ENCODE measurements at regions not wholly inside any gene's neighbourhood (a gene's known extent, or its start where the extent isn't known, plus 50 kb on each side); places are given as distances from the start of the nearest gene placed in this dataset.

DNA sequence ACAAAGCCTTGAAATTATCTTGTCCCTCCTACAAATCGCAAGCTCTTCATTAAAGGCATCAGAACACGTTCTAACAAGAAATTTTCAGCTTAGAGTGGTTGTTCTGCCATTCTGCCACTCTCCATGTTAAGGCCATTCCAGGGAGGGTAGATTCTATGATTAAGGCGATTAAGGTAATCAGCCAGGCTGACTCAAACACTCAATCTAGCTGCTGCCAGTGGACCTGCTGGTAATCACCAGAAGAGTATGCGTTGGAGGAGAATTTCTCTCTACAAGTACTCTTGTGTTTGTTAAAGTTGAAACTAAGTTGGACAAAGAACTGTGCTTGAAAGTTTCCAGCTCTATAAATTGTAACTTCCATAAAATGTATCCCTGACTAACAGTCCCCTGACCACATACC is 149.2 kb upstream of the COL1A2 start:
- POLR2A ChIA-PET, result no interaction called here
- TF ChIP-seq TARDBP (IDR thresholded peaks at IDR 0.05), result no peak
- no peak for TF ChIP-seq FOXM1 (IDR thresholded peaks at IDR 0.05; ENCODE audit: borderline replicate concordance)
- TF ChIP-seq CTBP1 (IDR thresholded peaks at IDR 0.05; ENCODE audit: borderline replicate concordance), result no peak
- no peak for TF ChIP-seq LEF1 (IDR thresholded peaks at IDR 0.05; ENCODE audit: borderline replicate concordance)
- no peak for TF ChIP-seq PKNOX1 (IDR thresholded peaks at IDR 0.05)
- no peak for TF ChIP-seq SP1 (IDR thresholded peaks at IDR 0.05)
- no peak for TF ChIP-seq ARNT (IDR thresholded peaks at IDR 0.05)
- TF ChIP-seq FOXK2 (IDR thresholded peaks at IDR 0.05), result no peak
- no peak for TF ChIP-seq BHLHE40 (IDR thresholded peaks at IDR 0.05; ENCODE audit: borderline replicate concordance)
- no peak for TF ChIP-seq FOXA1 (IDR thresholded peaks at IDR 0.05)
- no peak for TF ChIP-seq ELF4 (IDR thresholded peaks at IDR 0.05)
- no peak for TF ChIP-seq L3MBTL2 (conservative IDR thresholded peaks at IDR 0.05)
- no peak for TF ChIP-seq NFRKB (IDR thresholded peaks at IDR 0.05)
- no peak for TF ChIP-seq HDGF (IDR thresholded peaks at IDR 0.05; ENCODE audit: borderline replicate concordance)
- no peak for TF ChIP-seq SUZ12 (IDR thresholded peaks at IDR 0.05)
- CTCF ChIA-PET, result interaction anchor here (0.6 kb wide), 1 partner anchor 355 kb away, joined by 3 read pairs; the partner anchor contains the start of gene TFPI2
- no peak for DNase-seq (ENCODE audit: extremely low spot score)

DNA sequence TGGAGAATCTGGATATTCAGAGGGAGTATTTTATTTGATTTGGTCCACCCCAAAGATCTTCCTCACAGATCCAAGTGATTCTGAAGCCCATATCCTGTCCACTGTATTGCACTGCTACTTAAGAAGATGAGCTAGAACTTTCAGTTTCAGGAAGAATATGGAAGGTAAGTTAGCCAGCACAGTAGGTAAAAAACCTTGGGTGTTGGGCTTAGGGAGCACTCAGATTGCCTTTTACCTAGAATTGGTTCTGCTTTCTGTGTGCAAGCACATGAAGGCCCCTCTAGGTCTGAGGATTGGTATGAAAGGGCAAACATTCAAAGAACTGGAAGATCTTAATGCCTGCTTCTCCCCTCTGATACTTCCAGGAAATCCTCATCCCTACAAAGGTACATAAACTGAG is 146.7 kb upstream of the COL1A2 start:
- ChIA-PET POLR2A (no interaction called here), CTCF (no interaction called here)
- no peak for DNase-seq (ENCODE audit: extremely low spot score)
- TF ChIP-seq L3MBTL2 (conservative IDR thresholded peaks at IDR 0.05) (no peak), ARNT (IDR thresholded peaks at IDR 0.05) (no peak), FOXA1 (IDR thresholded peaks at IDR 0.05) (no peak), TARDBP (IDR thresholded peaks at IDR 0.05) (no peak), LEF1 (IDR thresholded peaks at IDR 0.05; ENCODE audit: borderline replicate concordance) (no peak), HDGF (IDR thresholded peaks at IDR 0.05; ENCODE audit: borderline replicate concordance) (no peak), FOXK2 (IDR thresholded peaks at IDR 0.05) (no peak), BHLHE40 (IDR thresholded peaks at IDR 0.05; ENCODE audit: borderline replicate concordance) (no peak), PKNOX1 (IDR thresholded peaks at IDR 0.05) (no peak), ELF4 (IDR thresholded peaks at IDR 0.05) (no peak), FOXM1 (IDR thresholded peaks at IDR 0.05; ENCODE audit: borderline replicate concordance) (no peak), NFRKB (IDR thresholded peaks at IDR 0.05) (no peak), SUZ12 (IDR thresholded peaks at IDR 0.05) (no peak), ZNF384 (IDR thresholded peaks at IDR 0.05) (no peak)

- ChIA-PET CTCF (no interaction called here), POLR2A (no interaction called here)
- no peak for TF ChIP-seq PKNOX1 (IDR thresholded peaks at IDR 0.05)
- TF ChIP-seq ZNF384 (IDR thresholded peaks at IDR 0.05), result no peak
- TF ChIP-seq SUZ12 (IDR thresholded peaks at IDR 0.05), result no peak
- no peak for TF ChIP-seq LEF1 (IDR thresholded peaks at IDR 0.05; ENCODE audit: borderline replicate concordance)
- DNase-seq (ENCODE audit: extremely low spot score), result no peak
These were observed 145.1 kb upstream of the COL1A2 start for GRCh38 chr7:94249631-94250030.

DNA sequence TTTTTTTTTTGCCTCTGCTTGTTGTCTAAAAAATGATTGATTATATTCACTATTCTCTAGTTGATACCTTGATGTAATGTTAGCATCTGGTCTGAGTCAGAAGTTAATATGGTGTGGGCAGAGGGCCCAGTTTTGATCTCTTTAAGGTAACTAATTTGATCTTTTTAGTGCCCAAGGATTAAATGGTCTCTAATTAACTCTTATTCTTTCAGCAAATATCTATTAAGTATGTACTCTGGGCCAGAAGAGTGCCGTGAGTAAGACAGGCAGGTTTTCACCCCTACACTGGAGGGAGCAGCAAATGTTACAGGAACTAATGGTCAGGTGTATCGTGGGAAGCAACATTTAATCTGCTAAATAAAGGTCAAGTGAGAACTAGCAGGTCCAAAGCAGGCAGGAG is 144.6 kb upstream of the COL1A2 start:
- ChIA-PET CTCF (no interaction called here), POLR2A (no interaction called here)
- TF ChIP-seq ARNT (IDR thresholded peaks at IDR 0.05), result no peak
- TF ChIP-seq CTBP1 (IDR thresholded peaks at IDR 0.05; ENCODE audit: borderline replicate concordance), result no peak
- no peak for TF ChIP-seq FOXK2 (IDR thresholded peaks at IDR 0.05)
- TF ChIP-seq FOXM1 (IDR thresholded peaks at IDR 0.05; ENCODE audit: borderline replicate concordance), result no peak
- TF ChIP-seq SUZ12 (IDR thresholded peaks at IDR 0.05), result no peak
- no peak for TF ChIP-seq TARDBP (IDR thresholded peaks at IDR 0.05)
- no peak for TF ChIP-seq SP1 (IDR thresholded peaks at IDR 0.05)
- no peak for TF ChIP-seq NFRKB (IDR thresholded peaks at IDR 0.05)
- TF ChIP-seq FOXA1 (IDR thresholded peaks at IDR 0.05), result no peak
- DNase-seq (ENCODE audit: extremely low spot score), result no peak

GRCh38 chr7:94250987-94251386 is 143.7 kb upstream of the COL1A2 start:
- ChIA-PET CTCF (no interaction called here), POLR2A (no interaction called here)
- TF ChIP-seq FOXM1 (IDR thresholded peaks at IDR 0.05; ENCODE audit: borderline replicate concordance) (no peak), CTBP1 (IDR thresholded peaks at IDR 0.05; ENCODE audit: borderline replicate concordance) (no peak), LEF1 (IDR thresholded peaks at IDR 0.05; ENCODE audit: borderline replicate concordance) (no peak), PKNOX1 (IDR thresholded peaks at IDR 0.05) (no peak), SP1 (IDR thresholded peaks at IDR 0.05) (no peak), BHLHE40 (IDR thresholded peaks at IDR 0.05; ENCODE audit: borderline replicate concordance) (no peak), FOXK2 (IDR thresholded peaks at IDR 0.05) (no peak), NFRKB (IDR thresholded peaks at IDR 0.05) (no peak), ZNF384 (IDR thresholded peaks at IDR 0.05) (no peak), TARDBP (IDR thresholded peaks at IDR 0.05) (no peak), ARNT (IDR thresholded peaks at IDR 0.05) (no peak), L3MBTL2 (conservative IDR thresholded peaks at IDR 0.05) (no peak), HDGF (IDR thresholded peaks at IDR 0.05; ENCODE audit: borderline replicate concordance) (no peak), ELF4 (IDR thresholded peaks at IDR 0.05) (no peak), SUZ12 (IDR thresholded peaks at IDR 0.05) (no peak), FOXA1 (IDR thresholded peaks at IDR 0.05) (no peak)
- no peak for DNase-seq (ENCODE audit: extremely low spot score)

- ChIA-PET CTCF (interaction anchor here (0.7 kb wide), 1 partner anchor 706 kb away, joined by 3 read pairs; no protein-coding TSS in a partner anchor), POLR2A (no interaction called here)
- no peak for TF ChIP-seq CTBP1 (IDR thresholded peaks at IDR 0.05; ENCODE audit: borderline replicate concordance)
- TF ChIP-seq LEF1 (IDR thresholded peaks at IDR 0.05; ENCODE audit: borderline replicate concordance), result no peak
- no peak for TF ChIP-seq SP1 (IDR thresholded peaks at IDR 0.05)
- no peak for TF ChIP-seq ARNT (IDR thresholded peaks at IDR 0.05)
- TF ChIP-seq HDGF (IDR thresholded peaks at IDR 0.05; ENCODE audit: borderline replicate concordance), result no peak
- TF ChIP-seq ZNF384 (IDR thresholded peaks at IDR 0.05), result no peak
- TF ChIP-seq NFRKB (IDR thresholded peaks at IDR 0.05), result no peak
- no peak for TF ChIP-seq ELF4 (IDR thresholded peaks at IDR 0.05)
- no peak for TF ChIP-seq L3MBTL2 (conservative IDR thresholded peaks at IDR 0.05)
- no peak for TF ChIP-seq SUZ12 (IDR thresholded peaks at IDR 0.05)
- TF ChIP-seq PKNOX1 (IDR thresholded peaks at IDR 0.05), result no peak
- no peak for TF ChIP-seq TARDBP (IDR thresholded peaks at IDR 0.05)
- no peak for TF ChIP-seq FOXA1 (IDR thresholded peaks at IDR 0.05)
- no peak for TF ChIP-seq FOXM1 (IDR thresholded peaks at IDR 0.05; ENCODE audit: borderline replicate concordance)
- TF ChIP-seq BHLHE40 (IDR thresholded peaks at IDR 0.05; ENCODE audit: borderline replicate concordance), result no peak
- no peak for TF ChIP-seq FOXK2 (IDR thresholded peaks at IDR 0.05)
- no peak for DNase-seq (ENCODE audit: extremely low spot score)
These were observed 142.6 kb upstream of the COL1A2 start for GRCh38 chr7:94252124-94252523.
